IPS DF 6.9 (cell line): ENCODE measurements at regions not wholly inside any gene's neighbourhood (a gene's known extent, or its start where the extent isn't known, plus 50 kb on each side); places are given as distances from the start of the nearest gene placed in this dataset.

Experiments used
- DNase-seq: peaks from one replicate; pipeline ENCODE4 v3.0.0-alpha.2; 2013; ENCODE audit warnings: low read depth, low spot score
- H3K27ac ChIP-seq: one replicate; pipeline ENCODE4 v1.5.1; 2013; ENCODE audit warnings: low read length, control low read depth
- H3K27me3 ChIP-seq: 2 replicates; pipeline ENCODE4 v1.6.1; 2013; ENCODE audit warnings: mild to moderate bottlenecking, low read length; ENCODE audit not compliant: control insufficient read depth, insufficient read depth
- H3K36me3 ChIP-seq: 2 replicates; pipeline ENCODE4 v1.6.1; 2013; ENCODE audit warnings: low read length; ENCODE audit not compliant: control insufficient read depth, insufficient read depth
- H3K4me1 ChIP-seq: 2 replicates; pipeline ENCODE4 v1.6.1; 2013; ENCODE audit warnings: low read length; ENCODE audit not compliant: control insufficient read depth, insufficient read depth
- H3K4me3 ChIP-seq: 2 replicates; pipeline ENCODE4 v1.5.1; 2013; ENCODE audit warnings: mild to moderate bottlenecking, low read length
- H3K9me3 ChIP-seq: 2 replicates; pipeline ENCODE4 v1.6.1; 2013; ENCODE audit warnings: low read length, inconsistent platforms; ENCODE audit not compliant: control insufficient read depth, insufficient read depth
- WGBS: extraction: QIAGEN DNeasy Blood & Tissue Kit; methylation state at CpG from one replicate; pipeline ENCODE4 v1.1.7; 2013; ENCODE audit warnings: mixed read lengths, missing lambda C conversion rate; ENCODE audit not compliant: insufficient read length, insufficient coverage; 5-methylcytosine and 5-hydroxymethylcytosine counted together

GRCh38 chr3:145959457-145960088 is 201.4 kb downstream of the PLOD2 start:
- no peak overlapping the region for H3K27ac ChIP-seq
- no CpG with 5 or more reads among the region's 2 CpGs for WGBS
- H3K4me3 ChIP-seq, result no peak overlapping the region
- H3K36me3 ChIP-seq, result no peaks in the 10 kb centered on the region
- H3K9me3 ChIP-seq, result no peaks in the 10 kb centered on the region
- DNase-seq, result no peak
- no peaks in the 10 kb centered on the region for H3K4me1 ChIP-seq
- H3K27me3 ChIP-seq, result no peaks in the 10 kb centered on the region

- no peak overlapping the region for H3K4me3 ChIP-seq
- DNase-seq, result no peak
- H3K9me3 ChIP-seq, result no peaks in the 10 kb centered on the region
- no CpG with 5 or more reads among the region's 2 CpGs for WGBS
- no peaks in the 10 kb centered on the region for H3K36me3 ChIP-seq
- H3K27ac ChIP-seq, result no peak overlapping the region
- H3K27me3 ChIP-seq, result no peaks in the 10 kb centered on the region
- H3K4me1 ChIP-seq, result no peaks in the 10 kb centered on the region
Measured at GRCh38 chr3:145963111-145963510, 197.9 kb downstream of the PLOD2 start.

GRCh38 chr3:145967043-145967442 is 193.9 kb downstream of the PLOD2 start:
- DNase-seq, result no peak
- Histone ChIP-seq H3K27me3 (no peaks in the 10 kb centered on the region), H3K27ac (no peak overlapping the region), H3K4me3 (no peak overlapping the region), H3K36me3 (no peaks in the 10 kb centered on the region), H3K4me1 (no peaks in the 10 kb centered on the region), H3K9me3 (no peaks in the 10 kb centered on the region)
- whole genome bisulfite sequencing, result no CpG with 5 or more reads among the region's 3 CpGs

- no peaks in the 10 kb centered on the region for H3K36me3 ChIP-seq
- no peaks in the 10 kb centered on the region for H3K27me3 ChIP-seq
- no peak overlapping the region for H3K27ac ChIP-seq
- H3K4me3 ChIP-seq, result no peak overlapping the region
- H3K9me3 ChIP-seq, result no peaks in the 10 kb centered on the region
- H3K4me1 ChIP-seq, result no peaks in the 10 kb centered on the region
- no peak for DNase-seq
Measured at GRCh38 chr3:145971186-145971585, 189.8 kb downstream of the PLOD2 start.

GRCh38 chr3:145972851-145973250 is 188.1 kb downstream of the PLOD2 start:
- H3K4me1 ChIP-seq, result no peaks in the 10 kb centered on the region
- no CpG with 5 or more reads among the region's 1 CpG for WGBS
- H3K27ac ChIP-seq, result no peak overlapping the region
- no peak overlapping the region for H3K4me3 ChIP-seq
- no peaks in the 10 kb centered on the region for H3K9me3 ChIP-seq
- H3K36me3 ChIP-seq, result no peaks in the 10 kb centered on the region
- H3K27me3 ChIP-seq, result no peaks in the 10 kb centered on the region
- no peak for DNase-seq

GRCh38 chr3:145981056-145981455 is 179.9 kb downstream of the PLOD2 start:
- no peaks in the 10 kb centered on the region for H3K4me1 ChIP-seq
- no peak for DNase-seq
- WGBS, result no CpG with 5 or more reads among the region's 2 CpGs

GRCh38 chr3:145983101-145983500 is 177.9 kb downstream of the PLOD2 start:
- Histone ChIP-seq H3K4me1 (no peaks in the 10 kb centered on the region), H3K27ac (no peak overlapping the region), H3K27me3 (no peaks in the 10 kb centered on the region), H3K36me3 (no peaks in the 10 kb centered on the region), H3K9me3 (no peaks in the 10 kb centered on the region), H3K4me3 (no peak overlapping the region)
- no peak for DNase-seq
- no CpG with 5 or more reads among the region's 4 CpGs for WGBS

More at GRCh38 chr3:145981056-145981455, 179.9 kb downstream of the PLOD2 start:
- no peaks in the 10 kb centered on the region for H3K9me3 ChIP-seq
- no peak overlapping the region for H3K4me3 ChIP-seq
- H3K27ac ChIP-seq, result no peak overlapping the region
- H3K27me3 ChIP-seq, result no peaks in the 10 kb centered on the region
- H3K36me3 ChIP-seq, result no peaks in the 10 kb centered on the region
